ENCODE measurements at regions not wholly inside any gene's neighbourhood (a gene's known extent, or its start where the extent isn't known, plus 50 kb on each side); places are given as distances from the start of the nearest gene placed in this dataset.

DNA sequence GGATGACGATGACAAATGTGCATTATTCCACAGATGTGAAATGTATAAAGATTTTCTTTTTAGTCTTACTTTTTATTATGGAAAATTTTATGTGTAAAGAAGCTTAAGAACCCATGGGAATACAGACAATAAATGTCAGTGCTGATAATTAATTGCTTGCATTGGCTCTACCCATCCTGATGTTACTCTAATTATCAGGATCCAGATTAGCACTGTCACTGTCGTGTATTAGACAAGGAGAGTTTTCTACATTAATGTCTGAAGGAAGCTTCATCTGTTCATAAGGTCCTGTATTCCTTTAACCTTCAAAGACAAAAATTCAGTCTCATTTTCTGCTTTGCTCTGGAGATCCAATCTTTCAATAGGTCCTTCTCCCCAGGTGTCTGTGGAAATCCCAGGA, 259.1 kb upstream of the ADAMTS5 start:
- TF ChIP-seq EZH2phosphoT487 (IDR thresholded peaks at IDR 0.05; ENCODE audit: insufficient read depth, low read depth), result no peak
- TF ChIP-seq EZH2 (IDR thresholded peaks at IDR 0.05; ENCODE audit: insufficient read depth, poor library complexity, severe bottlenecking), result no peak

Measured in GM23248 (cell line).